GM19351 (cell line): ENCODE measurements at regions not wholly inside any gene's neighbourhood (a gene's known extent, or its start where the extent isn't known, plus 50 kb on each side); places are given as distances from the start of the nearest gene placed in this dataset.
"Not testable (repeated sequence)": the region's sequence is repeated elsewhere in the genome, so short reads cannot be mapped to it uniquely, and the experiment has no call there.

Source experiments
- ATAC-seq: cut with Tn5 transposase; IDR thresholded peaks from one replicate; pipeline ENCODE4 v1.9.1; 2021; ENCODE audit warnings: mild to moderate bottlenecking, moderate library complexity; ENCODE audit not compliant: unreplicated experiment

GRCh38 chr2:87452193-87452592 is 295.7 kb upstream of the PLGLB2 start:
- not testable (repeated sequence) for ATAC-seq

GRCh38 chr2:87452861-87453260 is 295.0 kb upstream of the PLGLB2 start:
- ATAC-seq: not testable (repeated sequence)

DNA sequence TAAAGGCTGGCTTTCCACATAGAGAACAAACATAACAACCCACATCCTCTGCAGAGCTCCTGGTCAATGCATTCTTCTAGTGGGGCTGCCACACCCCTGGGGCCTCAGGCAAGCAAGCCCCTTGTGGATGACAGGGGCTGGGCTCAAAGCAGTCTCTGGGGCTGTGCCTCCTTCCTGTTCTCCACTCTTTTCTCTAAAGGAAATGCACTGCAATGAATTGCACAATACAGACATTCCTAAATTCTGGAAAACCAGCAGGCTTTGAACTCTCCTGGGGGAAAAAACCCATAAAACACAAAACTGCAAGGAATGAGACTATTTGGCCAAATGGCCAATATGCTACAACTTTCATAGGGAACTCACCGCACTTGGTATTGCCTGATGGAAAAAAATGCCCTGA is 293.9 kb upstream of the PLGLB2 start:
- ATAC-seq: not testable (repeated sequence)

- not testable (repeated sequence) for ATAC-seq
Measured at GRCh38 chr2:87454421-87454820, 293.5 kb upstream of the PLGLB2 start.

GRCh38 chr2:87455209-87455853 is 292.6 kb upstream of the PLGLB2 start:
- peak; percentile 51 for ATAC-seq

DNA sequence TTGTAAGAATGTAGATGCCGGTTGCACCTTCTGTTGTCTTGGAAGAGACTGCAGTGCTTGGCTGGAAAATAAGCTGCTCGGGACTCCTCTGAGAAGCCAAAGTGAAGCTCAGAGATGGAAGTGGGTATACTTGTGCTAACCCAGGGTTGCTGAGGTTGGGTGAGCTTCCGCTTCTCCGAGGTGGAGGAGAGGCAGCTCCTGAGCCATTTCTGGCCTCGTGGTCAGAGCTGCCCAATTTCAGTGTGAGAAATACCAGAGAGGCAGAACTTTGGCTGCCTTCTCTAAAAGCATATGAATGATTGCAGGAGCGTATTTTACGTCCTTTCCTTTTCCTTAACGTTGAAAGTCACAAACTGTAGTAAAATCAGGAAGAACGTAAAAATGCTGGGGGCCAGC is 292.0 kb upstream of the PLGLB2 start:
- ATAC-seq: peak; percentile 42

DNA sequence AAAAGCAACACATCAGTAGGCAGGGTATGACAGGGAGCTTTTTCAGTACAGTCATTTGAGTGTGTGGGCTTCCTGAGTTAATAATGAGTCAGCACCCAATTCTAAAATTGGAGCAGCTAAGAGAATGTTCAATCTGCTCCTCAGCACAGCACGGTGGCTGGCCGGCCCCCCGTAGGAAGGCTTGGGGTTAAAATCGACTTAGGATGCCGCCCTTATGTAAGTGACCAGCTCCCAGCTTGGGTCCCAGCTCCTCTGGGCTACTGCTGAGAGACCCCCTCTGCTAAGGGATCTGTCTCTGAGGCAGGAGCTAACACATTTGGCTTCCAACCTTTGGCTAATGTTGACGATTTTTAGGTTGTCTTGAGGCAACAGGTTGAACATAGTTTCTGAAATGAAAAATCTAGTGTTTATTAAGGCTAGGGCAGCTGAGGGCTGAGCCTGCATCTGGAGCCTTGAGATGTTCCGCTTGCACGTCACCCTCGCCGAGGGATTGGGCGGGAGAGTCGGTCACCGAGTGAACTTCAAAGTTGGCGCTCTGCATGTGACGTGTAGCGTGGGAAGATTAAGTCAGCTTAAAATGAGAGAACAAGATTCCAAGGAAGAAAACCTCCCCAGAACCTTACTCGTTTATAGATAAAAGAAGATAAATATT is 291.3 kb upstream of the PLGLB2 start:
- peak; percentile 73 for ATAC-seq

- ATAC-seq: not testable (repeated sequence)
Measured at GRCh38 chr2:87457129-87457499, 290.8 kb upstream of the PLGLB2 start.

- ATAC-seq: not testable (repeated sequence)
Measured at GRCh38 chr2:87458938-87459337, 288.9 kb upstream of the PLGLB2 start.

GRCh38 chr2:87460104-87460503 is 287.8 kb upstream of the PLGLB2 start:
- ATAC-seq: not testable (repeated sequence)

DNA sequence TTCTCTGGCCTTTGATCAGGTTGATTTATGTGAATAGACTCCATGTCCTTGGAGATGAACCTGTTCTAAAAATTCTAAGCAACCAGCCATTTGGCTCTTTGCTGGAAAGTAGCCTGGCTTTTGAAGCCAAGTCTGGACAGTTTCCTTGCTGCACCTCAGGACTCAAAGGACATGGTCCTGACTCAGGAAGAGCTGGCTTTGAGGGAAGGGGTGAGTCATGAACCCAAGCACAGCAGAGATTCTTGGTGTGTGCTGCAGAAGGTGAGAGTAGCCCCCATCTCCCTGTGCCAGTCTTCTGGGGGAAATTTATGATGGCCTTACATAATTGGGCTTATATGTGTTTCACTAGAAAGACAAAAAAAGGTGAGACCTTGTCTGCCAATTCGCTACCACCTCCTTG is 287.2 kb upstream of the PLGLB2 start:
- ATAC-seq: not testable (repeated sequence)

GRCh38 chr2:87461671-87462070 is 286.2 kb upstream of the PLGLB2 start:
- ATAC-seq: not testable (repeated sequence)

- not testable (repeated sequence) for ATAC-seq
Measured at GRCh38 chr2:87464219-87464618, 283.7 kb upstream of the PLGLB2 start.

- ATAC-seq: not testable (repeated sequence)
Measured at GRCh38 chr2:87465730-87466129, 282.2 kb upstream of the PLGLB2 start.

- peak; percentile 55 for ATAC-seq
Measured at GRCh38 chr2:87466591-87467120, 281.2 kb upstream of the PLGLB2 start.

DNA sequence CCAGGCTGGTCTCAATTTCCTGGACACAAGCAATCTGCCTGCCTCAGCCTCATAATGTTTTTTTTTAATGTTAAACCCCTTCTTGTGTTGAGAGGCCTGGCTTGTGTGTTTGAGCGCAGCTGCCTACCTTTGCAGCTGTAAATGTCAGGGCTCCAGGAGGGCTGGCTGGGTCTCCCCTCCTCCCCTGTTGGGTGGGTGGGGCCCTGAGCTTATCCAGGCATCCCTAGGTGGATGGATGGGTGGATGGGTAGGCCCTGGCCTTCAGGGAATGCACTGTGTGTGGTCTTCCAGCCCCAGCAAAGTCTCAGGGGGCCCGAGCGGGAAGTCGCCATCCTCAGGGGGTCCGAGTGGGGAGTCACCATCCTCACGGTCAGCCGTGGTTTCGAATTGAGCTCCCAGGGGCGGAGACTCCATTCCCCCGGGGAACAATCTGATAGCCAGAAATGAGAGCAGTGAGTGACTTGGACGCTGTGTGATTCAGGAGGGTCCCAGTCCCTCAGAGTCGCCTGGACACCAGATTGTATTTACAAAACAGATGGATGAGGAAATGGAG is 279.4 kb upstream of the PLGLB2 start:
- not testable (repeated sequence) for ATAC-seq

GRCh38 chr2:87469180-87470151 is 278.4 kb upstream of the PLGLB2 start:
- ATAC-seq: not testable (repeated sequence)

GRCh38 chr2:87470381-87471380 is 277.2 kb upstream of the PLGLB2 start:
- ATAC-seq: peak; percentile 45

DNA sequence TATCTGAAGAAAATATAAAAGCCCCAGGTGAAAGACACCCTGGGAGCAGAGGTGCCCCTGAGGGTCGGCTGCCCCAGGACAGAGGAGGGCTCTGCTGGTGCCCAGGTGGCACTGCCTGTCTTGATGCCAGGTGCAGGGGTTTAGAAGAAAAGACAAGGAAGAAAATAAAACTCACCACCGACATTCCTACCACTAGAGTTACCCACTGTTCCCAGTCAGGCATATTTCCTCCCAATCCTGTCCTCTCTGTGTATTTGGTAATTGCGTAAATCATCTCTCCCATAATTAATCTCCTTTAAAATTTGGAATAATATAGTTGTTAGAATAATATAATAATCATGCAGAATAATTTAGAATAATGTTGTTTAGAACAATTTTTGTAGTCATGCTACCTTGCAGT is 276.4 kb upstream of the PLGLB2 start:
- not testable (repeated sequence) for ATAC-seq
